Activated T-cell treated with anti-CD3 and anti-CD28 coated beads, Interleukin-2, amount 50 U/mL, for 4 hours (primary cell): ENCODE measurements at regions not wholly inside any gene's neighbourhood (a gene's known extent, or its start where the extent isn't known, plus 50 kb on each side); places are given as distances from the start of the nearest gene placed in this dataset.
"Not testable (repeated sequence)": the region's sequence is repeated elsewhere in the genome, so short reads cannot be mapped to it uniquely, and the experiment has no call there.

Source experiments
- ATAC-seq, 2 donors: fragments of 200-7000 bp; cut with Tn5 transposase; one replicate each; pipeline ENCODE4 v1.10.0; 2021
- DNase-seq: peaks from one replicate; pipeline ENCODE4 v3.0.0-alpha.2; 2020
- H3K27me3 Mint-ChIP-seq: one replicate; pipeline ENCODE4 v1.8.0; 2021; ENCODE audit warnings: low read depth, mixed read lengths
- H3K36me3 Mint-ChIP-seq: one replicate; pipeline ENCODE4 v1.8.0; 2022; ENCODE audit warnings: mixed read lengths; ENCODE audit not compliant: insufficient read depth
- H3K4me1 Mint-ChIP-seq: one replicate; pipeline ENCODE4 v1.8.0; 2021; ENCODE audit warnings: low read depth, mixed read lengths
- H3K4me3 Mint-ChIP-seq: one replicate; pipeline ENCODE4 v1.8.0; 2021; ENCODE audit warnings: mild to moderate bottlenecking, moderate library complexity, mixed read lengths
- H3K9me3 Mint-ChIP-seq: one replicate; pipeline ENCODE4 v1.8.0; 2021; ENCODE audit warnings: mixed read lengths

- ATAC-seq = no peak
- Mint-ChIP-seq H3K9me3 (no peaks in the 10 kb centered on the region), H3K4me3 (no peak overlapping the region), H3K36me3 (no peaks in the 10 kb centered on the region), H3K27me3 (peaks cover 8% of the 10 kb centered on the region), H3K4me1 (no peaks in the 10 kb centered on the region)
- DNase-seq = no peak
Measured at GRCh38 chr4:86451560-86452330, 91.9 kb upstream of the MAPK10 start.

GRCh38 chr4:86452422-86452891, 92.6 kb upstream of the MAPK10 start:
- peaks cover 5% of the 10 kb centered on the region for H3K27me3 Mint-ChIP-seq
- ATAC-seq (no peak), DNase-seq (no peak)
- no peak overlapping the region for H3K4me3 Mint-ChIP-seq
- H3K4me1 Mint-ChIP-seq = no peaks in the 10 kb centered on the region
- H3K36me3 Mint-ChIP-seq = no peaks in the 10 kb centered on the region
- no peaks in the 10 kb centered on the region for H3K9me3 Mint-ChIP-seq

- DNase-seq = no peak
- Mint-ChIP-seq H3K9me3 (no peaks in the 10 kb centered on the region), H3K4me1 (no peaks in the 10 kb centered on the region), H3K36me3 (no peaks in the 10 kb centered on the region), H3K27me3 (peaks cover 5% of the 10 kb centered on the region), H3K4me3 (no peak overlapping the region)
- no peak for ATAC-seq
Measured at GRCh38 chr4:86452924-86453531, 93.2 kb upstream of the MAPK10 start.

GRCh38 chr4:86453611-86454072, 93.8 kb upstream of the MAPK10 start:
- H3K4me3 Mint-ChIP-seq, H3K36me3 Mint-ChIP-seq, H3K27me3 Mint-ChIP-seq, H3K4me1 Mint-ChIP-seq, H3K9me3 Mint-ChIP-seq, ATAC-seq, DNase-seq: not testable (repeated sequence)

GRCh38 chr4:86461849-86462248, 102.0 kb upstream of the MAPK10 start:
- H3K36me3 Mint-ChIP-seq = no peaks in the 10 kb centered on the region
- ATAC-seq (no peak), DNase-seq (no peak)
- no peaks in the 10 kb centered on the region for H3K27me3 Mint-ChIP-seq
- no peak overlapping the region for H3K4me3 Mint-ChIP-seq
- peaks cover 7% of the 10 kb centered on the region for H3K9me3 Mint-ChIP-seq
- no peaks in the 10 kb centered on the region for H3K4me1 Mint-ChIP-seq

GRCh38 chr4:86472377-86473019, 112.6 kb upstream of the MAPK10 start:
- H3K4me3 Mint-ChIP-seq = no peak overlapping the region
- H3K27me3 Mint-ChIP-seq = no peaks in the 10 kb centered on the region
- ATAC-seq (no peak), DNase-seq (no peak)
- no peaks in the 10 kb centered on the region for H3K9me3 Mint-ChIP-seq
- no peaks in the 10 kb centered on the region for H3K36me3 Mint-ChIP-seq
- no peaks in the 10 kb centered on the region for H3K4me1 Mint-ChIP-seq

- H3K36me3 Mint-ChIP-seq, H3K9me3 Mint-ChIP-seq, DNase-seq, H3K4me1 Mint-ChIP-seq, H3K4me3 Mint-ChIP-seq, H3K27me3 Mint-ChIP-seq, ATAC-seq: not testable (repeated sequence)
Measured at GRCh38 chr4:86478151-86478550, 116.0 kb upstream of the PTPN13 start.

GRCh38 chr4:86481440-86481839, 112.7 kb upstream of the PTPN13 start:
- DNase-seq (no peak), ATAC-seq (no peak)
- no peaks in the 10 kb centered on the region for H3K36me3 Mint-ChIP-seq
- H3K9me3 Mint-ChIP-seq = no peaks in the 10 kb centered on the region
- no peaks in the 10 kb centered on the region for H3K27me3 Mint-ChIP-seq
- no peak overlapping the region for H3K4me3 Mint-ChIP-seq
- H3K4me1 Mint-ChIP-seq = no peaks in the 10 kb centered on the region

GRCh38 chr4:86482306-86483172, 111.6 kb upstream of the PTPN13 start:
- Mint-ChIP-seq H3K36me3 (no peaks in the 10 kb centered on the region), H3K9me3 (no peaks in the 10 kb centered on the region), H3K4me1 (no peaks in the 10 kb centered on the region), H3K4me3 (no peak overlapping the region), H3K27me3 (no peaks in the 10 kb centered on the region)
- no peak for DNase-seq
- ATAC-seq = no peak

GRCh38 chr4:86483173-86483490, 111.0 kb upstream of the PTPN13 start:
- Mint-ChIP-seq H3K9me3 (no peaks in the 10 kb centered on the region), H3K27me3 (no peaks in the 10 kb centered on the region), H3K36me3 (no peaks in the 10 kb centered on the region), H3K4me1 (no peaks in the 10 kb centered on the region), H3K4me3 (no peak overlapping the region)
- ATAC-seq = no peak
- no peak for DNase-seq

- Mint-ChIP-seq H3K4me1 (no peaks in the 10 kb centered on the region), H3K36me3 (no peaks in the 10 kb centered on the region), H3K4me3 (no peak overlapping the region), H3K27me3 (no peaks in the 10 kb centered on the region), H3K9me3 (no peaks in the 10 kb centered on the region)
- ATAC-seq (no peak), DNase-seq (no peak)
Measured at GRCh38 chr4:86483773-86484172, 110.3 kb upstream of the PTPN13 start.

- Mint-ChIP-seq H3K27me3 (no peaks in the 10 kb centered on the region), H3K4me1 (no peaks in the 10 kb centered on the region), H3K4me3 (no peak overlapping the region), H3K9me3 (no peaks in the 10 kb centered on the region), H3K36me3 (no peaks in the 10 kb centered on the region)
- DNase-seq = no peak
- no peak for ATAC-seq
Measured at GRCh38 chr4:86484241-86484640, 109.9 kb upstream of the PTPN13 start.

- Mint-ChIP-seq H3K9me3 (no peaks in the 10 kb centered on the region), H3K36me3 (no peaks in the 10 kb centered on the region), H3K4me3 (no peak overlapping the region), H3K27me3 (no peaks in the 10 kb centered on the region), H3K4me1 (no peaks in the 10 kb centered on the region)
- no peak for DNase-seq
- ATAC-seq = no peak
Measured at GRCh38 chr4:86487738-86488348, 106.3 kb upstream of the PTPN13 start.

GRCh38 chr4:86493460-86493859, 100.7 kb upstream of the PTPN13 start:
- ATAC-seq (no peak), DNase-seq (no peak)
- no peak overlapping the region for H3K4me3 Mint-ChIP-seq
- H3K27me3 Mint-ChIP-seq = no peaks in the 10 kb centered on the region
- no peaks in the 10 kb centered on the region for H3K36me3 Mint-ChIP-seq
- H3K9me3 Mint-ChIP-seq = no peaks in the 10 kb centered on the region
- no peaks in the 10 kb centered on the region for H3K4me1 Mint-ChIP-seq
